ENCODE measurements at regions not wholly inside any gene's neighbourhood (a gene's known extent, or its start where the extent isn't known, plus 50 kb on each side); places are given as distances from the start of the nearest gene placed in this dataset.

DNA sequence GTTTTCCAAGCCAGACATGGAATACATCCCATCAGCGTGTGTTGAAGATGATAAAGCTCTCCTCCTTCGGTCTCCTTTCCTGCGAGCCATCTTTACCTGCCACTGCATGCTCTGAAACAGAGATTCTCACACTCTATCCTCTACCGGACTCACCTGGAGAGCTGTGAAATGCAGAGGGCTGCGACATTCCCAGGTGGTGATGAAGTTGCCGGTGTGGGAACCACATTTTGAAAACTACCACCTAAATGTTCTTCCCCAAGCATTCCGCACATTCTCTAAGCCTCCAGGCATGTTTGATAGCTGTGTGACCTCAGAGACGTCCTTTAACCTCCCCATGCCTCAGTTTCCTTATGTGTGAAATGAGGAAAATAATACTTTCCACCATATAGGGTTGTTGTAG, 226.2 kb upstream of the RAB6C start:
- no peak for TF ChIP-seq POLR2A (IDR thresholded peaks at IDR 0.05)
- TF ChIP-seq CTCF (IDR thresholded peaks at IDR 0.05), result no peak

Measured in right lobe of liver (tissue), 4 donors.